ENCODE measurements at regions not wholly inside any gene's neighbourhood (a gene's known extent, or its start where the extent isn't known, plus 50 kb on each side); places are given as distances from the start of the nearest gene placed in this dataset.

GRCh38 chr2:128368437-128369107, 49.9 kb upstream of the HS6ST1 start:
- H3K4me3 ChIP-seq = no peak overlapping the region
- H3K36me3 ChIP-seq (replicated peaks in 1 of 2; ENCODE audit: insufficient read depth in 1 of 2, low read depth in 2 of 2) = no peaks in the 10 kb centered on the region
- WGBS, 2 donors = 92 to 95% methylated on average over 20 to 21 of the region's 21 CpGs
- H3K27me3 ChIP-seq = no peaks in the 10 kb centered on the region
- intact Hi-C loops (cut with DNase I) = no loop called here
- peaks cover 8% of the 10 kb centered on the region for H3K4me1 ChIP-seq
- no peak overlapping the region for H3K27ac ChIP-seq
- no peak for ATAC-seq
- no peak for TF ChIP-seq POLR2A (IDR thresholded peaks at IDR 0.05)
- TF ChIP-seq CTCF (IDR thresholded peaks at IDR 0.05) = no peak
- H3K9me3 ChIP-seq = no peaks in the 10 kb centered on the region
- DNase-seq = peak in 1 of 4 donors; percentile 6

GRCh38 chr2:128369108-128369555, 50.5 kb upstream of the HS6ST1 start:
- Histone ChIP-seq H3K27ac (no peak overlapping the region), H3K27me3 (no peaks in the 10 kb centered on the region), H3K4me1 (peaks cover 8% of the 10 kb centered on the region), H3K9me3 (no peaks in the 10 kb centered on the region), H3K4me3 (no peak overlapping the region), H3K36me3 (replicated peaks in 1 of 2; ENCODE audit: insufficient read depth in 1 of 2, low read depth in 2 of 2) (no peaks in the 10 kb centered on the region)
- DNase-seq (no peak), ATAC-seq (no peak)
- 89 to 93% methylated on average over 9 to 12 of the region's 12 CpGs for WGBS, 2 donors
- no peak for TF ChIP-seq POLR2A (IDR thresholded peaks at IDR 0.05)
- TF ChIP-seq CTCF (IDR thresholded peaks at IDR 0.05) = no peak
- intact Hi-C loops (cut with DNase I) = no loop called here

DNA sequence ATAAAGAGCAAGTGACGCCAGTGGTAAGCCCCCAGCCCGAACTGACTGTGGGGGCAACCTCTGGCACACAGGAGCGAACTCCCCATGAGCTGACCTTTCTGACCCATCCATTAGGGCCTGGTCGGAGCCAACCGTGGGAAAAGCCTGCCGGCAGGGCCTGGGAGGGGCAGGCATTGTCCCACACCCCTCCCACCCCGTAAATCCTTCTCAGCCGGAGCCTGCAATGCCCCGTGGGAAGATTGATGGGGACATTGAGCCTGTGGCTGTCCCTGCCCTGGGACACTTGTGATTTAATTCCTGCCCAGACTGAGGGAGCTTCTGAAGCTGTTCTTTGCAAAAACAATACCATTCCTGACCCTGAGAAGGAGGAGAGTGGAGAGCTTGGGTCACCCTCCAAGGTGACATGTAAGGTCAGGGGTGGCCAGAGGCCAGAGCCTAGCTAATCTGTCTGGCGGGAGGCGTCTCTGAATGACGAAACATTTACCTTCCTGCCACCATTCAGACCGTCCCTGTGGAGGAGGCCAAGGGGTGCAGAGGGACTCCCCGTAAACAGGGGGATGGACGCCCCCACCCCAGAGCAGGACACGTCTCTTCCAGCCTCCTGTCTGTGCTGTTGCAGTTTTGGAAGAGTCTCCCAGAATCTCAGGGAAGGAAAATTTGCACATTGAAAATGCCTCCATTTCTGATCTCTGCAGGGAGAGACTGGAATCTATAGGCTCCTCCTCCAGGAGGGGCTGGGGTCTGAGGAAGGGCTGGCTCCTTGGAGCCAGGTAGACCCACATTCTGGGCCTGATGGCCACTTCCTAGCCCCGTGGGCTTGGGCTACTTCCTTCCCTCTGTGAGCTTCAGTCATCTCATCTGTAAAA, 51.2 kb upstream of the HS6ST1 start:
- Histone ChIP-seq H3K36me3 (replicated peaks in 1 of 2; ENCODE audit: insufficient read depth in 1 of 2, low read depth in 2 of 2) (no peaks in the 10 kb centered on the region), H3K27me3 (no peaks in the 10 kb centered on the region), H3K9me3 (no peaks in the 10 kb centered on the region), H3K4me1 (peaks cover 11% of the 10 kb centered on the region), H3K4me3 (no peak overlapping the region), H3K27ac (no peak overlapping the region)
- no peak for ATAC-seq
- DNase-seq = no peak
- WGBS, 2 donors = 67 to 70% methylated on average over 8 to 17 of the region's 17 CpGs
- intact Hi-C loops (cut with DNase I) = no loop called here
- no peak for TF ChIP-seq POLR2A (IDR thresholded peaks at IDR 0.05)
- TF ChIP-seq CTCF (IDR thresholded peaks at IDR 0.05) = no peak

- Histone ChIP-seq H3K36me3 (replicated peaks in 1 of 2; ENCODE audit: insufficient read depth in 1 of 2, low read depth in 2 of 2) (no peaks in the 10 kb centered on the region), H3K27me3 (no peaks in the 10 kb centered on the region), H3K9me3 (no peaks in the 10 kb centered on the region), H3K4me1 (peaks cover 16% of the 10 kb centered on the region), H3K4me3 (no peak overlapping the region), H3K27ac (no peak overlapping the region)
- ATAC-seq (no peak), DNase-seq (no peak)
- intact Hi-C loops (cut with DNase I) = no loop called here
- 82 to 88% methylated on average over 20 to 25 of the region's 27 CpGs for WGBS, 2 donors
- TF ChIP-seq CTCF (IDR thresholded peaks at IDR 0.05) (no peak), POLR2A (IDR thresholded peaks at IDR 0.05) (no peak)
Observed at GRCh38 chr2:128370468-128371247, 52.0 kb upstream of the HS6ST1 start.
